HepG2 (cell line): ENCODE measurements at regions not wholly inside any gene's neighbourhood (a gene's known extent, or its start where the extent isn't known, plus 50 kb on each side); places are given as distances from the start of the nearest gene placed in this dataset.

ENCODE experiments used
- ATAC-seq: fragments of 200-7000 bp; cut with Tn5 transposase; 3 replicates; pipeline ENCODE4 v1.9.1; 2020; ENCODE audit warnings: mild to moderate bottlenecking, moderate library complexity
- BruUV-seq: library from RNA; stranded (reverse); fragments of 400-500 nt; replicated peaks from 2 replicates; lab custom pipeline; 2021; lab: Mats Ljungman, UMichigan
- CTCF ChIA-PET: fragments of 300-600 bp; formaldehyde crosslinking; extraction: SDS; loops from one replicate; lab custom pipeline; 2021; ENCODE audit warnings: low total read pairs, inconsistent platforms, low intra/inter-chr PET ratio; lab: Yijun Ruan, JAX
- POLR2A ChIA-PET: fragments of 350-600 bp; sonication (Branson Sonifier 250); formaldehyde crosslinking; loops from one replicate; lab custom pipeline; 2020; ENCODE audit warnings: antibody characterized with exemption, inconsistent platforms; lab: Yijun Ruan, JAX
- DNase-seq: peaks from one replicate; pipeline ENCODE4 v3.0.0-alpha.2; 2015; ENCODE audit warnings: low spot score
- FAIRE-seq: peaks from 3 replicates; lab custom pipeline; 2011; peaks lifted over from hg19 to GRCh38; lab: Jason Lieb, UNC
- H2AFZ ChIP-seq: one replicate; pipeline ENCODE4 v1.6.1; 2011; ENCODE audit warnings: low read length, inconsistent platforms
- H3K27ac ChIP-seq: fragments of 300-600 bp; 3 replicates; pipeline ENCODE4 v1.8.0; 2011; ENCODE audit warnings: mixed run types, mild to moderate bottlenecking, mixed read lengths, low read length, inconsistent platforms; ENCODE audit not compliant: insufficient read depth; ENCODE audit errors: extremely low read length
- H3K27me3 ChIP-seq, 2 experiments: fragments of 200-600 bp in 1 of 2; 2 replicates in 1 of 2; 3 replicates in 1 of 2; pipeline versions ENCODE4 v1.6.0 to v1.8.0; 2011; ENCODE audit warnings: low read length in 2 of 2, mild to moderate bottlenecking in 2 of 2, moderate library complexity in 2 of 2, inconsistent platforms in 1 of 2; ENCODE audit not compliant: insufficient read depth in 2 of 2, control insufficient read depth in 1 of 2
- H3K36me3 ChIP-seq, 2 experiments: fragments of 200-600 bp in 1 of 2; replicated peaks in 1 of 2; 2 replicates in 1 of 2; 3 replicates in 1 of 2; pipeline versions ENCODE4 v1.5.1 to v1.8.0; 2011; ENCODE audit warnings: low read length in 2 of 2, inconsistent platforms in 1 of 2; ENCODE audit not compliant: insufficient read depth in 2 of 2, control insufficient read depth in 1 of 2
- H3K4me1 ChIP-seq: 2 replicates; pipeline ENCODE4 v1.5.1; 2012; ENCODE audit warnings: low read length, inconsistent platforms; ENCODE audit not compliant: insufficient read depth
- H3K4me2 ChIP-seq: 2 replicates; pipeline ENCODE4 v1.6.0; 2011; ENCODE audit warnings: low read depth, low read length, inconsistent platforms
- H3K4me3 ChIP-seq, 3 experiments: fragments of 200-600 bp in 1 of 3; sonication (generic), shearing (Covaris generic) in 1 of 3; replicated peaks in 1 of 3; 2 replicates each; pipeline ENCODE4 v1.5.1; 2011 to 2016; ENCODE audit warnings: low read length in 3 of 3, inconsistent platforms in 2 of 3, low read depth in 2 of 3, mild to moderate bottlenecking in 2 of 3, control low read depth in 1 of 3, mixed read lengths in 1 of 3; ENCODE audit not compliant: insufficient read depth in 1 of 3
- H3K79me2 ChIP-seq: one replicate; pipeline ENCODE4 v1.6.1; 2011; ENCODE audit warnings: low read length, inconsistent platforms; ENCODE audit not compliant: insufficient read depth
- H3K9ac ChIP-seq: 2 replicates; pipeline ENCODE4 v1.6.0; 2011; ENCODE audit warnings: mild to moderate bottlenecking, low read depth, low read length, inconsistent platforms; ENCODE audit not compliant: insufficient read depth
- H3K9me3 ChIP-seq: 2 replicates; pipeline ENCODE4 v1.5.1; 2012; ENCODE audit warnings: mild to moderate bottlenecking, low read length
- H4K20me1 ChIP-seq: 2 replicates; pipeline ENCODE4 v1.6.0; 2011; ENCODE audit warnings: inconsistent platforms, mild to moderate bottlenecking, low read length, moderate library complexity; ENCODE audit not compliant: insufficient read depth
- AHDC1 ChIP-seq: sonication (generic); formaldehyde crosslinking; IDR thresholded peaks from 2 replicates; pipeline ENCODE4 v1.5.1; 2020; ENCODE audit warnings: mild to moderate bottlenecking, missing genetic modification reagents, borderline replicate concordance
- NR2F1 ChIP-seq, 2 experiments: fragments of 450-650 bp in 1 of 2; formaldehyde crosslinking in 1 of 2; IDR thresholded peaks; 2 replicates each; pipeline versions ENCODE4 v1.5.0 to v1.6.1; 2016 to 2020; ENCODE audit warnings: mild to moderate bottlenecking in 1 of 2, missing compliant biosample characterization in 1 of 2, missing genetic modification reagents in 1 of 2, moderate library complexity in 1 of 2
- PREB ChIP-seq: sonication (generic); formaldehyde crosslinking; IDR thresholded peaks from 2 replicates; pipeline ENCODE4 v1.4.0; 2020; ENCODE audit warnings: missing genetic modification reagents
- STAG1 ChIP-seq: sonication (generic); formaldehyde crosslinking; IDR thresholded peaks from 2 replicates; pipeline ENCODE4 v1.4.0; 2020; ENCODE audit warnings: missing genetic modification reagents
- ZMYM3 ChIP-seq: sonication (generic); formaldehyde crosslinking; IDR thresholded peaks from 2 replicates; pipeline ENCODE4 v1.5.1; 2020; ENCODE audit warnings: mild to moderate bottlenecking, missing genetic modification reagents
- ZNF263 ChIP-seq: sonication (generic); formaldehyde crosslinking; IDR thresholded peaks from 2 replicates; pipeline ENCODE4 v1.4.0; 2020; ENCODE audit warnings: missing genetic modification reagents
- ZNF572 ChIP-seq: sonication (generic); formaldehyde crosslinking; IDR thresholded peaks from 2 replicates; pipeline ENCODE4 v1.5.1; 2020; ENCODE audit warnings: mild to moderate bottlenecking, missing genetic modification reagents
- ZSCAN29 ChIP-seq: sonication (generic); formaldehyde crosslinking; conservative IDR thresholded peaks from 2 replicates; pipeline ENCODE4 v1.4.0; 2020; ENCODE audit warnings: mild to moderate bottlenecking, missing genetic modification reagents
- WGBS: methylation state at CpG from one replicate; pipeline ENCODE4 v1.1.6; 2017; ENCODE audit warnings: low lambda C conversion rate; 5-methylcytosine and 5-hydroxymethylcytosine counted together
- in situ Hi-C: cut with HindIII; loops from 2 replicates; pipeline ENCODE4 v1.10.0; 2017; ENCODE audit warnings: low pct_unique_long_range_greater_than_20kb; ENCODE audit not compliant: extremely low pct_ligation_motif_present
- intact Hi-C: fragments of 100-400 bp; cut with micrococcal nuclease; formaldehyde crosslinking; loops from one replicate; pipeline ENCODE4 v1.10.0; 2022; ENCODE audit not compliant: unreplicated experiment

DNA sequence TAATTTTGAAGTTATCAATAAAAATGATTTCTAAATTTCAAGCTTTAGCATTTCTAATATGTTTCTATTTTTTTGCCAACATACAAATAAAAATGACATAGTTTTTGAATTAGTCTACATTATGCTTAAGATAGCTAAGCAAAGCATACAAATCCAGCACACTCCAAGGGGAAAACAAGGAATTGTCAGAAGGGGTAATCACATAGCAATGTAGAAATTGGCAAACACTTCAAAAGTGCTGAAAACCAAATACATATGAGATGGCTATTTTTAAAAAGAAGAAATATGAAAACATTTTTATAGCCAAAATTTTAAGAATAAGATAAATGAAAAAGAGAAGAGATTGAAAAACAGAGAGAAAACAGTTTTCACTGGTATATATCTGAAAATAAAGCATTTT, 308.0 kb downstream of the SLC6A15 start:
- BruUV-seq, result no TSS peak
- ATAC-seq (no peak), FAIRE-seq (no peak), DNase-seq (no peak)
- Histone ChIP-seq H3K9ac (no peak overlapping the region), H3K4me1 (no peaks in the 10 kb centered on the region), H3K79me2 (no peaks in the 10 kb centered on the region), H3K27ac (no peak overlapping the region), H3K4me3 (no peak overlapping the region), H3K9me3 (no peaks in the 10 kb centered on the region), H3K27me3 (no peaks in the 10 kb centered on the region; a peak in 1 of 5 replicates), H3K36me3 (no peaks in the 10 kb centered on the region), H4K20me1 (no peaks in the 10 kb centered on the region), H2AFZ (no peak overlapping the region), H3K4me2 (no peak overlapping the region)
- in situ Hi-C loops (no loop called here), intact Hi-C loops (no loop called here)
- ChIA-PET POLR2A (no interaction called here), CTCF (no interaction called here)
- no peak for TF ChIP-seq ZSCAN29 (CRISPR knock-in tag)

- WGBS, result 0% methylated on average over 2 of the region's 2 CpGs
- H2AFZ ChIP-seq, result no peak overlapping the region
- DNase-seq (no peak), FAIRE-seq (no peak), ATAC-seq (no peak)
- H3K79me2 ChIP-seq, result no peaks in the 10 kb centered on the region
- no peak overlapping the region for H3K9ac ChIP-seq
- H3K4me2 ChIP-seq, result no peak overlapping the region
- H4K20me1 ChIP-seq, result no peaks in the 10 kb centered on the region
- H3K4me3 ChIP-seq, result no peak overlapping the region
- in situ Hi-C loops, result no loop called here
- ChIA-PET POLR2A (no interaction called here), CTCF (no interaction called here)
- no peaks in the 10 kb centered on the region for H3K9me3 ChIP-seq
- no peaks in the 10 kb centered on the region for H3K4me1 ChIP-seq
- no TSS peak for BruUV-seq
- intact Hi-C loops, result no loop called here
- H3K27ac ChIP-seq, result no peak overlapping the region
- H3K27me3 ChIP-seq, result no peaks in the 10 kb centered on the region
- no peaks in the 10 kb centered on the region for H3K36me3 ChIP-seq
- TF ChIP-seq ZMYM3 (CRISPR knock-in tag), result no peak
- TF ChIP-seq STAG1, result no peak
- TF ChIP-seq NR2F1 (CRISPR knock-in tag; IDR thresholded peaks at IDR 0.05), result no peak
- no peak for TF ChIP-seq AHDC1 (CRISPR knock-in tag)
- no peak for TF ChIP-seq ZNF263 (CRISPR knock-in tag)
- no peak for TF ChIP-seq ZNF572 (CRISPR knock-in tag)
- TF ChIP-seq PREB (CRISPR knock-in tag), result no peak
These were observed 308.9 kb downstream of the SLC6A15 start for GRCh38 chr12:84603484-84604248.
